ENCODE measurements at regions not wholly inside any gene's neighbourhood (a gene's known extent, or its start where the extent isn't known, plus 50 kb on each side); places are given as distances from the start of the nearest gene placed in this dataset.

DNA sequence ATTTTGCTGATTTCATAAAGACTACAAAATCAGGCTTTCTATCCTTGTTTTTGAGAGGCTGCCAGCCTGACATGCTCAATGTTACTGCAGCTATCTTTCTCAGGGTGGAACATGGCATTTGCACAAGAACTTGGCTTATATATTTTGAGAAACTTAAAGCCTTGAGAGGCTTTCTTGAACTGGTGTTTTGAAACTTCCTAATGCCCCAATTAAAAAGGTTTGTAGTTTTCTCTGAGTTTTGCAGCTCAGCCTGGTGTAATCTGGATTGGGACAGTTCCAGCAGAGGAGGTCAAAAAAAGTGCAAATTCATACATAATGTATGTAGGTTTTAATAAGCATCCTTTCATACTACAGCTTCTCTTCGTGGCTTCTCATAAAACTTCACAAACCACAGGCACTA is 223.4 kb downstream of the FAM76B start:
- POLR2A ChIA-PET (ENCODE audit: low non-redundant PET), result no interaction called here
- DNase-seq (ENCODE audit: low spot score), result no peak
- CTCF ChIA-PET, result interaction anchor here (1.0 kb wide), 1 partner anchor 139 kb away, joined by 3 read pairs; no protein-coding TSS in a partner anchor
- H3K27ac ChIP-seq, result no peak overlapping the region
- TF ChIP-seq, protein P1, sequence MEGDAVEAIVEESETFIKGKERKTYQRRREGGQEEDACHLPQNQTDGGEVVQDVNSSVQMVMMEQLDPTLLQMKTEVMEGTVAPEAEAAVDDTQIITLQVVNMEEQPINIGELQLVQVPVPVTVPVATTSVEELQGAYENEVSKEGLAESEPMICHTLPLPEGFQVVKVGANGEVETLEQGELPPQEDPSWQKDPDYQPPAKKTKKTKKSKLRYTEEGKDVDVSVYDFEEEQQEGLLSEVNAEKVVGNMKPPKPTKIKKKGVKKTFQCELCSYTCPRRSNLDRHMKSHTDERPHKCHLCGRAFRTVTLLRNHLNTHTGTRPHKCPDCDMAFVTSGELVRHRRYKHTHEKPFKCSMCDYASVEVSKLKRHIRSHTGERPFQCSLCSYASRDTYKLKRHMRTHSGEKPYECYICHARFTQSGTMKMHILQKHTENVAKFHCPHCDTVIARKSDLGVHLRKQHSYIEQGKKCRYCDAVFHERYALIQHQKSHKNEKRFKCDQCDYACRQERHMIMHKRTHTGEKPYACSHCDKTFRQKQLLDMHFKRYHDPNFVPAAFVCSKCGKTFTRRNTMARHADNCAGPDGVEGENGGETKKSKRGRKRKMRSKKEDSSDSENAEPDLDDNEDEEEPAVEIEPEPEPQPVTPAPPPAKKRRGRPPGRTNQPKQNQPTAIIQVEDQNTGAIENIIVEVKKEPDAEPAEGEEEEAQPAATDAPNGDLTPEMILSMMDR (conservative IDR thresholded peaks at IDR 0.05; ENCODE audit: low read depth), result no peak

DNA sequence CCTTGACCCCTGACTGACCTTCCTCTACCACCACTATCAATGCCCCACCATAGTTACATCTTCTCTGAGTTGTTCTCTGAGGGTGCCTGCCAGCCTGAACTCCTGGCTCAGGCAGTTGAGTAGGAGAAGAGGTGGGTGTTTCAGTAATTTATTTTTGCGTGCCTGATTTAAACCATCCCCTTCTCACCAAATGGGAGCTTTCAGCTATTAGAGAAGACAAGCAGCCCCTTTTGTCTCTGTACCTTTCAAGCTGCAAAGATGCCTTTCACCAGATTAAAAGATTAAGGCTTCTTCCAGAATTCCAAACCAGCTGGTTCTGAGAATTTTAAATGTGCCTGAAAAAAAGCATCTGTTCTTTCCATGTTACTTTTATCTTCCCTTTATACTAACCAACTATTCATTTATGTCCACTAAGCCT is 223.8 kb downstream of the FAM76B start:
- POLR2A ChIA-PET (ENCODE audit: low non-redundant PET), result no interaction called here

DNA sequence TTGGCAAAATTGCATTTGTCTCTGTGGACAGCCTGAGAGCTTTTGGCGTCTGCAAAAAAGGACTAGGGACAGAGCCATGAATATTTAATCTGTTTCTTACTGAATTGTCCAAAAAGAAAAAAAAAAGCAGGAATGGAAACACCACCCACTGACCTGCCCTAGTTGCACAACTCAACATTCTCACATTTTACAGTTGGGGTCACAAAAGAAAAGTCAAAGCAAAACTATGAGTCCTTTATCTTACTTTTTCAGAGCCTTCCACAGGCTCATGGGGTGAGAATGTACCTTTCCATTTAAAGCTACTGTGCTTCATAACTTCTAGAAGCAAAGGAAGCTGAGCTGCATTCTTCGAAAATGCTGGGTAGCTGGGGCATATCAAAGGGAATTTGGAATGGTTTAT is 225.7 kb downstream of the FAM76B start:
- ChIA-PET CTCF (interaction anchor here (0.6 to 0.7 kb wide), 2 partner anchors 10 to 28 kb away, joined by 4 read pairs; no protein-coding TSS in a partner anchor), POLR2A (ENCODE audit: low non-redundant PET) (interaction anchor here (0.6 kb wide), 1 partner anchor 696 kb away, joined by 5 read pairs; no protein-coding TSS in a partner anchor)
- no peak overlapping the region for H3K27ac ChIP-seq
- TF ChIP-seq, protein P1 (conservative IDR thresholded peaks at IDR 0.05; ENCODE audit: low read depth), result no peak
- DNase-seq (ENCODE audit: low spot score), result no peak

More for the DNA sequence above, 223.8 kb downstream of the FAM76B start:
- TF ChIP-seq, protein P1 (conservative IDR thresholded peaks at IDR 0.05; ENCODE audit: low read depth), result no peak
- H3K27ac ChIP-seq, result no peak overlapping the region
- no peak for DNase-seq (ENCODE audit: low spot score)
- CTCF ChIA-PET, result no interaction called here

DNA sequence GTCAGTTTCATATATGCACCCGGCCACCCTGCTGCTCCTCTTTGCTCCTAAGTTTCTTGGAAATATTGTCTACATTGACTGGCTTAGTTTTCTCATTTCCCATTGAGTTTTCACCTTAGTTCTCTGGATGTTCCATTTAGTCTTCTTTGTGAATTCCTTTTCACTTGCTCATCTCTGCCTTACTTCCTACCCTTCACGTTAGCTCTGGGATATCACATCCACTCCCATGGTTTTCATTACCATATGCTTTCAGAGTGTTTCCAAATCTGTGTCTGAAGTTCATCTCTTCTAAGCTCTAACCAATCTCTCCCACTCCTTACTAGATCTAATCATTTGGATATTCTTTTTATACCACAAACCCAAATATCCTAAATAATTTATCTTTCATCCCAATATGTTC is 226.4 kb downstream of the FAM76B start:
- ChIA-PET POLR2A (ENCODE audit: low non-redundant PET) (no interaction called here), CTCF (interaction anchor here (0.6 kb wide), 1 partner anchor 27 kb away, joined by 4 read pairs; no protein-coding TSS in a partner anchor)
- TF ChIP-seq, protein P1 (conservative IDR thresholded peaks at IDR 0.05; ENCODE audit: low read depth), result no peak
- H3K27ac ChIP-seq, result no peak overlapping the region
- no peak for DNase-seq (ENCODE audit: low spot score)

DNA sequence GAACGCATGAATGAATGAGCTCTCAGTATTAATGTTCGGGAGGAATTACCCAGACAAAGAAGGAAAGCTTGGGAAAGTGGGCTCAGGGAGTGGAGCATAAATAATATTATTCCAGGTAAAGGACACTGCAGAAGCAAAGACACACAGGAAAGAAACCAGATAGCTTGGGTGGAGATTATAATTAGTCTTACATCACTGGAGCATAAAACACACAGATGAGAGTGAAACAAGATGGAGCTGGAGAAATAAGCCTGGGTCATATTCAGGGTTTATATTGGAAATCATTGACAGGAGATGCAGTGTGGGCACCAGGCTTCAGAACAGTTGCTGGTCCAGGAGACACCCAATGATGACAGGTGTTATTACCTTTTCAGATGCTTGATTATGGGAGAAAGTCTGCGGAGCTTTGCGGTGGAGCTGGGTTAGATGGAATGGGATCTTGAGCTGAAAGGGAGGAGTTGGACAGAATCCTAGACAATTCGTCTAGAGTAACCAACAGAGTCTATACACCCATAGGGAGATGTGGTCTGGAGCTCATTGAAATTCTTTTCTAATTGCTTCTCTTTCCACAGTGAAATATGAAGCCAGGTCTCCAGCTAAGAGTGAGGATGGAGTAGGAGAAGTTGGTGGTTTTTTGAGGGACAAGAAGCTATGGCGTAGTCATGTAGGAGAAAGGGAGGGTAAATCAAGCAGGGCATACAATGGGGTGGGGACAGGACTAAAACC is 227.2 kb downstream of the FAM76B start:
- ChIA-PET POLR2A (ENCODE audit: low non-redundant PET) (no interaction called here), CTCF (interaction anchor here (0.5 to 0.9 kb wide), 2 partner anchors 30 to 255 kb away, joined by 3 to 4 read pairs; no protein-coding TSS in a partner anchor)
- TF ChIP-seq, protein P1 (conservative IDR thresholded peaks at IDR 0.05; ENCODE audit: low read depth), result no peak
- DNase-seq (ENCODE audit: low spot score), result no peak
- H3K27ac ChIP-seq, result no peak overlapping the region

DNA sequence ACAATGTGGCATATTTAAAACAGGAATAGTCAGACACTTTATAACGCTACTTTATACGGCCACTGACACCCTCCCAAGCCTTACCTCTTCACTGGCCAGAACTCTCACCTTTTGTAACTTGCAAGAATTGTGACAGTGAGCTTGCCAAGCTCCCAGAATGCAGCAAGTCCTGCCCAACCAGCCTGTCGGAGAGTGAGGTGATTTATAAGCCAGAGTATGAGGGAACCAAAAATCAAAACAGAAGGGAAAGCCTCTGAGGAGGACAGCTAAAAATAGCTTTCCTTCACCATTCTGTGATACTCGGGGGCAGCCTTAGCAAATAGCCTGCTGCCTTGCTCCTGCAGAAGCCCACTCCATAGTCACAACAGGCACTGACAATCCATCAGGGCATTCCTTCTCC is 229.7 kb downstream of the FAM76B start:
- POLR2A ChIA-PET (ENCODE audit: low non-redundant PET), result no interaction called here
- CTCF ChIA-PET, result interaction anchor here (0.6 kb wide), 1 partner anchor 304 kb away, joined by 3 read pairs; no protein-coding TSS in a partner anchor
- H3K27ac ChIP-seq, result no peak overlapping the region
- TF ChIP-seq, protein P1 (conservative IDR thresholded peaks at IDR 0.05; ENCODE audit: low read depth), result no peak
- no peak for DNase-seq (ENCODE audit: low spot score)

Measured in RWPE1 (cell line).